WTC11 (cell line): ENCODE measurements at regions not wholly inside any gene's neighbourhood (a gene's known extent, or its start where the extent isn't known, plus 50 kb on each side); places are given as distances from the start of the nearest gene placed in this dataset.

Experiments used
- ATAC-seq: fragments of 200-7000 bp; cut with Tn5 transposase; 2 replicates; pipeline ENCODE4 v1.10.0; 2021; ENCODE audit warnings: mild to moderate bottlenecking, moderate library complexity
- CTCF ChIA-PET: fragments of 300-600 bp; sonication (Branson Sonifier 250); formaldehyde crosslinking; loops from one replicate; lab custom pipeline; 2021; ENCODE audit warnings: antibody characterized with exemption; lab: Charles Lee
- POLR2A ChIA-PET: fragments of 350-600 bp; sonication (Branson Sonifier 250); formaldehyde crosslinking; loops from one replicate; lab custom pipeline; 2021; ENCODE audit warnings: antibody characterized with exemption; lab: Charles Lee
- DNase-seq: peaks from one replicate; pipeline ENCODE4 v3.0.0; 2021; ENCODE audit warnings: low spot score
- H3K27ac Mint-ChIP-seq: 2 replicates; pipeline ENCODE4 v1.8.0; 2021; ENCODE audit warnings: mixed read lengths
- H3K27me3 Mint-ChIP-seq: 2 replicates; pipeline ENCODE4 v1.8.0; 2021; ENCODE audit warnings: low read depth, mild to moderate bottlenecking, moderate library complexity, mixed read lengths
- H3K36me3 Mint-ChIP-seq: 2 replicates; pipeline ENCODE4 v1.8.0; 2021; ENCODE audit warnings: mixed read lengths
- H3K4me1 Mint-ChIP-seq: 2 replicates; pipeline ENCODE4 v1.8.0; 2022; ENCODE audit warnings: mixed read lengths
- H3K4me3 Mint-ChIP-seq: 2 replicates; pipeline ENCODE4 v1.8.0; 2021; ENCODE audit warnings: mild to moderate bottlenecking, moderate library complexity, mixed read lengths
- H3K9me3 Mint-ChIP-seq: 2 replicates; pipeline ENCODE4 v1.8.0; 2021; ENCODE audit warnings: mixed read lengths
- ARID4B ChIP-seq: sonication (generic); formaldehyde crosslinking; IDR thresholded peaks from 2 replicates; pipeline ENCODE4 v1.8.0; 2023; ENCODE audit warnings: missing genetic modification reagents, mild to moderate bottlenecking, borderline replicate concordance
- ESRRA ChIP-seq: sonication (generic); formaldehyde crosslinking; IDR thresholded peaks from 2 replicates; pipeline ENCODE4 v1.8.1; 2022; ENCODE audit warnings: mild to moderate bottlenecking, missing genetic modification reagents, borderline replicate concordance
- IRF2 ChIP-seq: sonication (generic); formaldehyde crosslinking; IDR thresholded peaks from 2 replicates; pipeline ENCODE4 v1.8.0; 2022; ENCODE audit warnings: low read depth, missing genetic modification reagents, borderline replicate concordance
- JUN ChIP-seq: sonication (generic); formaldehyde crosslinking; IDR thresholded peaks from 2 replicates; pipeline ENCODE4 v1.8.0; 2023; ENCODE audit warnings: mild to moderate bottlenecking, missing genetic modification reagents
- NFE2L1 ChIP-seq: sonication (generic); formaldehyde crosslinking; IDR thresholded peaks from 2 replicates; pipeline ENCODE4 v1.8.1; 2023; ENCODE audit warnings: missing genetic modification reagents
- OVOL2 ChIP-seq: fragments of 250-450 bp; sonication (Bioruptor Pico); IDR thresholded peaks from 2 replicates; pipeline ENCODE4 v1.9.0; 2021; ENCODE audit warnings: mild to moderate bottlenecking, borderline replicate concordance
- TCF7 ChIP-seq: sonication (generic); formaldehyde crosslinking; IDR thresholded peaks from 2 replicates; pipeline ENCODE4 v1.8.0; 2022; ENCODE audit warnings: mild to moderate bottlenecking, low read depth, missing genetic modification reagents, moderate library complexity
- TEAD1 ChIP-seq: sonication (generic); formaldehyde crosslinking; IDR thresholded peaks from 2 replicates; pipeline ENCODE4 v1.8.0; 2022; ENCODE audit warnings: mild to moderate bottlenecking, missing genetic modification reagents
- TP53 ChIP-seq: sonication (generic); formaldehyde crosslinking; IDR thresholded peaks from 2 replicates; pipeline ENCODE4 v1.8.1; 2023; ENCODE audit warnings: mild to moderate bottlenecking, missing genetic modification reagents
- ZNF263 ChIP-seq: sonication (generic); formaldehyde crosslinking; IDR thresholded peaks from 2 replicates; pipeline ENCODE4 v1.8.1; 2022; ENCODE audit warnings: low read depth, mild to moderate bottlenecking, moderate library complexity, missing genetic modification reagents
- ZNF512 ChIP-seq: sonication (generic); formaldehyde crosslinking; IDR thresholded peaks from 2 replicates; pipeline ENCODE4 v1.8.1; 2022; ENCODE audit warnings: missing genetic modification reagents, borderline replicate concordance
- ZNF671 ChIP-seq: fragments of 250-450 bp; sonication (Bioruptor Pico); IDR thresholded peaks from 2 replicates; pipeline ENCODE4 v1.8.0; 2021; ENCODE audit warnings: mild to moderate bottlenecking
- TF ChIP-seq, protein P1 (sequence below): sonication (generic); formaldehyde crosslinking; IDR thresholded peaks from 2 replicates; pipeline ENCODE4 v1.8.1; 2022; ENCODE audit warnings: low read depth, mild to moderate bottlenecking, moderate library complexity, missing genetic modification reagents, borderline replicate concordance
- TF ChIP-seq, protein P2 (sequence below): fragments of 250-450 bp; sonication (Bioruptor Pico); IDR thresholded peaks from 2 replicates; pipeline ENCODE4 v1.9.0; 2021; ENCODE audit warnings: mild to moderate bottlenecking
- TF ChIP-seq, protein P3 (sequence below): sonication (generic); formaldehyde crosslinking; IDR thresholded peaks from 2 replicates; pipeline ENCODE4 v1.8.0; 2022; ENCODE audit warnings: mild to moderate bottlenecking, missing genetic modification reagents
- TF ChIP-seq, protein P4 (sequence below): sonication (generic); formaldehyde crosslinking; IDR thresholded peaks from 2 replicates; pipeline ENCODE4 v1.8.0; 2023; ENCODE audit warnings: missing genetic modification reagents

DNA sequence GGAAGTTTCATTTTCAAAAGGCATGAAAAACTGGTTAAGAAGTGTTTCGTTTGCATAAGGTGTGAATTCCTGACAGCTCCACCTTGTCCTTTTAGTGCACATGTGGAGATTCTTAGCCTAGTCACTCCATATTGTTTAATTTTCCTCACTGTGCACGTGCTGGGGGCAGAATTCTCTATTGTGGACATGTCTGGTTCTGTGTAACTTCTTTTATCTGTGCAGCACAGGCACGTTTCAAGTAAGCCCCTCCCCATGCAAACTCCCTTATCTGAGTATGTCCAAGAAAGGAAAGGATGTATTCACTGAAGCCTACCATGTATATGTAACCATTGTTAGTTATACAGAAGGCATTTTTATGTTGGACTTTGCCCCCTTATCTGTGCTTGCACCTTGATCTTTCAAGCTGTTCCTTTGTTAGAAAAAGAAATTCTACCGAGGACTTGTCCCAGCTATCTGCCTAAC, 1346.3 kb downstream of the REEP3 start (continued):
- TF ChIP-seq, protein P1, sequence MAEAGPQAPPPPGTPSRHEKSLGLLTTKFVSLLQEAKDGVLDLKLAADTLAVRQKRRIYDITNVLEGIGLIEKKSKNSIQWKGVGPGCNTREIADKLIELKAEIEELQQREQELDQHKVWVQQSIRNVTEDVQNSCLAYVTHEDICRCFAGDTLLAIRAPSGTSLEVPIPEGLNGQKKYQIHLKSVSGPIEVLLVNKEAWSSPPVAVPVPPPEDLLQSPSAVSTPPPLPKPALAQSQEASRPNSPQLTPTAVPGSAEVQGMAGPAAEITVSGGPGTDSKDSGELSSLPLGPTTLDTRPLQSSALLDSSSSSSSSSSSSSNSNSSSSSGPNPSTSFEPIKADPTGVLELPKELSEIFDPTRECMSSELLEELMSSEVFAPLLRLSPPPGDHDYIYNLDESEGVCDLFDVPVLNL, result no peak
- TF ChIP-seq ARID4B (CRISPR knock-in tag) (no peak), NFE2L1 (CRISPR knock-in tag) (no peak), ZNF263 (CRISPR knock-in tag) (no peak), TP53 (CRISPR knock-in tag) (no peak), ESRRA (CRISPR knock-in tag) (no peak), OVOL2 (CRISPR knock-in tag) (no peak), TEAD1 (no peak)
- TF ChIP-seq, protein P2, sequence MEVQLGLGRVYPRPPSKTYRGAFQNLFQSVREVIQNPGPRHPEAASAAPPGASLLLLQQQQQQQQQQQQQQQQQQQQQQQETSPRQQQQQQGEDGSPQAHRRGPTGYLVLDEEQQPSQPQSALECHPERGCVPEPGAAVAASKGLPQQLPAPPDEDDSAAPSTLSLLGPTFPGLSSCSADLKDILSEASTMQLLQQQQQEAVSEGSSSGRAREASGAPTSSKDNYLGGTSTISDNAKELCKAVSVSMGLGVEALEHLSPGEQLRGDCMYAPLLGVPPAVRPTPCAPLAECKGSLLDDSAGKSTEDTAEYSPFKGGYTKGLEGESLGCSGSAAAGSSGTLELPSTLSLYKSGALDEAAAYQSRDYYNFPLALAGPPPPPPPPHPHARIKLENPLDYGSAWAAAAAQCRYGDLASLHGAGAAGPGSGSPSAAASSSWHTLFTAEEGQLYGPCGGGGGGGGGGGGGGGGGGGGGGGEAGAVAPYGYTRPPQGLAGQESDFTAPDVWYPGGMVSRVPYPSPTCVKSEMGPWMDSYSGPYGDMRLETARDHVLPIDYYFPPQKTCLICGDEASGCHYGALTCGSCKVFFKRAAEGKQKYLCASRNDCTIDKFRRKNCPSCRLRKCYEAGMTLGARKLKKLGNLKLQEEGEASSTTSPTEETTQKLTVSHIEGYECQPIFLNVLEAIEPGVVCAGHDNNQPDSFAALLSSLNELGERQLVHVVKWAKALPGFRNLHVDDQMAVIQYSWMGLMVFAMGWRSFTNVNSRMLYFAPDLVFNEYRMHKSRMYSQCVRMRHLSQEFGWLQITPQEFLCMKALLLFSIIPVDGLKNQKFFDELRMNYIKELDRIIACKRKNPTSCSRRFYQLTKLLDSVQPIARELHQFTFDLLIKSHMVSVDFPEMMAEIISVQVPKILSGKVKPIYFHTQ (CRISPR knock-in tag), result no peak
- TF ChIP-seq, protein P3, sequence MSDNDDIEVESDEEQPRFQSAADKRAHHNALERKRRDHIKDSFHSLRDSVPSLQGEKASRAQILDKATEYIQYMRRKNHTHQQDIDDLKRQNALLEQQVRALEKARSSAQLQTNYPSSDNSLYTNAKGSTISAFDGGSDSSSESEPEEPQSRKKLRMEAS (CRISPR knock-in tag), result no peak

DNA sequence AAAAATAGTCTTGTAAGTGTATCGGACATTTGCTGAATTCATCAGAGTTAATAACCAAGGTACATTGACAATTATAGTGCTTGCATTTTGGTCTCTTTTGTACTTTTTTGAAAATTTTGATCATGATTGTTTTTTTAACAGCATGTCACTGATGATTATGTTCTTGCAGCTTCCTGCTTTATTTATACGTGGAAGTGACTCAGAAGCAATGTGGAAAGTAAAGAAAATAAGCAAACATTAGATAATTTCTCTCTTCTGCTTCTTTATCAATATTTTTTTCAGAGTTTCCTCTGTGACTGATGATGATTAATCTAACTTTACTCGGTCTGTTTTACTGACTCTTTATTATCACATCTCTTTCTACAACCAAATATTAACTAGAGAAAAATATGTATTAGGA, 1351.9 kb downstream of the REEP3 start:
- H3K4me3 Mint-ChIP-seq, result no peak overlapping the region
- TF ChIP-seq TCF7 (CRISPR knock-in tag) (no peak), ZNF671 (CRISPR knock-in tag) (no peak)
- TF ChIP-seq, all 79 proteins: peak for 0
- no peak for ATAC-seq
- H3K27ac Mint-ChIP-seq, result no peak overlapping the region
- H3K36me3 Mint-ChIP-seq, result no peaks in the 10 kb centered on the region
- no peaks in the 10 kb centered on the region for H3K27me3 Mint-ChIP-seq
- H3K4me1 Mint-ChIP-seq, result no peaks in the 10 kb centered on the region
- DNase-seq, result no peak
- CTCF ChIA-PET, result no interaction called here
- POLR2A ChIA-PET, result no interaction called here
- no peaks in the 10 kb centered on the region for H3K9me3 Mint-ChIP-seq

GRCh38 chr10:64873959-64874358, 1352.8 kb downstream of the REEP3 start:
- CTCF ChIA-PET, result no interaction called here

More at GRCh38 chr10:64873959-64874358, 1352.8 kb downstream of the REEP3 start:
- H3K36me3 Mint-ChIP-seq, result no peaks in the 10 kb centered on the region
- no peaks in the 10 kb centered on the region for H3K9me3 Mint-ChIP-seq
- POLR2A ChIA-PET, result no interaction called here
- TF ChIP-seq ZNF512 (CRISPR knock-in tag) (no peak), IRF2 (no peak), JUN (CRISPR knock-in tag) (no peak)
- TF ChIP-seq, protein P4, sequence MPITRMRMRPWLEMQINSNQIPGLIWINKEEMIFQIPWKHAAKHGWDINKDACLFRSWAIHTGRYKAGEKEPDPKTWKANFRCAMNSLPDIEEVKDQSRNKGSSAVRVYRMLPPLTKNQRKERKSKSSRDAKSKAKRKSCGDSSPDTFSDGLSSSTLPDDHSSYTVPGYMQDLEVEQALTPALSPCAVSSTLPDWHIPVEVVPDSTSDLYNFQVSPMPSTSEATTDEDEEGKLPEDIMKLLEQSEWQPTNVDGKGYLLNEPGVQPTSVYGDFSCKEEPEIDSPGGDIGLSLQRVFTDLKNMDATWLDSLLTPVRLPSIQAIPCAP (CRISPR knock-in tag), result no peak
- TF ChIP-seq, protein P1, result no peak
- TF ChIP-seq, all 79 proteins: peak for 0
- DNase-seq, result no peak
- Mint-ChIP-seq H3K27me3 (no peaks in the 10 kb centered on the region), H3K4me1 (no peaks in the 10 kb centered on the region), H3K4me3 (no peak overlapping the region), H3K27ac (no peak overlapping the region)
- no peak for ATAC-seq
